ENCODE measurements at regions not wholly inside any gene's neighbourhood (a gene's known extent, or its start where the extent isn't known, plus 50 kb on each side); places are given as distances from the start of the nearest gene placed in this dataset.

GRCh38 chr11:91244912-91245311 is 979.7 kb upstream of the FAT3 start:
- TF ChIP-seq POLR2AphosphoS5 (IDR thresholded peaks at IDR 0.05; ENCODE audit: low read depth, low read length) (no peak), CTCF (IDR thresholded peaks at IDR 0.05) (no peak), SIN3A (IDR thresholded peaks at IDR 0.05; ENCODE audit: borderline replicate concordance, insufficient read depth, low read depth, low read length) (no peak), REST (IDR thresholded peaks at IDR 0.05; ENCODE audit: insufficient read depth in 1 of 2, low read depth in 2 of 2, low read length in 1 of 2) (no peak)
